HCT116 (cell line): ENCODE measurements at regions not wholly inside any gene's neighbourhood (a gene's known extent, or its start where the extent isn't known, plus 50 kb on each side); places are given as distances from the start of the nearest gene placed in this dataset.

Experiments
- ATAC-seq: fragments of 200-7000 bp; cut with Tn5 transposase; 2 replicates; pipeline ENCODE4 v1.9.1; 2020; ENCODE audit warnings: mild to moderate bottlenecking, moderate library complexity
- BruUV-seq: library from RNA; stranded (reverse); fragments of 400-500 nt; replicated peaks from 2 replicates; lab custom pipeline; 2021; lab: Mats Ljungman, UMichigan
- CTCF ChIA-PET: fragments of 300-600 bp; sonication (Branson Sonifier 250); formaldehyde crosslinking; loops from one replicate; lab custom pipeline; 2021; ENCODE audit warnings: antibody characterized with exemption; lab: Charles Lee
- POLR2A ChIA-PET: fragments of 300-600, 350-600 bp; sonication (Branson Sonifier 250); formaldehyde crosslinking; loops from one replicate; lab custom pipeline; 2021; ENCODE audit warnings: antibody characterized with exemption; lab: Charles Lee
- RAD21 ChIA-PET, 2 experiments: fragments of 300-600 bp; sonication (Branson Sonifier 250); formaldehyde crosslinking; loops; one replicate each; lab custom pipeline; 2023; ENCODE audit warnings: low total read pairs in 2 of 2; ENCODE audit not compliant: uncharacterized antibody in 2 of 2, unreplicated experiment in 2 of 2, low non-redundant PET in 1 of 2; lab: Charles Lee
- DNase-seq: peaks from one replicate; pipeline ENCODE4 v3.0.0-alpha.2; 2010; ENCODE audit warnings: low read depth, low spot score
- H2AFZ ChIP-seq: fragments of 200-600 bp; shearing (Covaris generic), sonication (generic); 2 replicates; pipeline ENCODE4 v1.6.1; 2017; ENCODE audit warnings: low read depth, mixed run types, mixed read lengths, antibody characterized with exemption, low read length; ENCODE audit not compliant: poor library complexity, severe bottlenecking
- H3K27ac ChIP-seq: 2 replicates; pipeline ENCODE4 v1.5.1; 2012; ENCODE audit warnings: low read depth, low read length
- H3K27me3 ChIP-seq: fragments of 200-600 bp; sonication (generic); 2 replicates; pipeline ENCODE4 v1.6.1; 2016; ENCODE audit warnings: mixed run types, low read length, mixed read lengths; ENCODE audit not compliant: insufficient read depth
- H3K36me3 ChIP-seq, 2 experiments: fragments of 200-500 bp in 1 of 2; fragments of 200-600 bp in 1 of 2; sonication (Bioruptor generic) in 1 of 2; sonication (generic) in 1 of 2; 2 replicates each; pipeline versions ENCODE4 v1.5.1 to v1.6.1; 2014 to 2016; ENCODE audit warnings: low read length in 2 of 2, inconsistent platforms in 1 of 2, mixed read lengths in 1 of 2, mixed run types in 1 of 2; ENCODE audit not compliant: insufficient read depth in 2 of 2, control insufficient read depth in 1 of 2
- H3K4me1 ChIP-seq, 2 experiments: fragments of 200-600 bp in 1 of 2; sonication (generic) in 1 of 2; 2 replicates each; pipeline versions ENCODE4 v1.5.1 to v1.6.1; 2012 to 2017; ENCODE audit warnings: low read length in 2 of 2, inconsistent platforms in 1 of 2, mild to moderate bottlenecking in 1 of 2, mixed read lengths in 1 of 2, mixed run types in 1 of 2, moderate library complexity in 1 of 2; ENCODE audit not compliant: insufficient read depth in 2 of 2, control insufficient read depth in 1 of 2
- H3K4me2 ChIP-seq: fragments of 200-600 bp; sonication (generic); 2 replicates; pipeline ENCODE4 v1.6.1; 2017; ENCODE audit warnings: mixed run types, low read length, mixed read lengths
- H3K4me3 ChIP-seq, 2 experiments: fragments of 200-600 bp in 1 of 2; sonication (generic) in 1 of 2; replicated peaks in 1 of 2; 2 replicates each; pipeline ENCODE4 v1.5.1; 2011 to 2016; ENCODE audit warnings: low read length in 2 of 2, control low read depth in 1 of 2, low read depth in 1 of 2, mild to moderate bottlenecking in 1 of 2, mixed read lengths in 1 of 2, mixed run types in 1 of 2
- H3K79me2 ChIP-seq: fragments of 200-600 bp; sonication (generic); 2 replicates; pipeline ENCODE4 v1.6.1; 2017; ENCODE audit warnings: mild to moderate bottlenecking, mixed run types, low read length, moderate library complexity, mixed read lengths; ENCODE audit not compliant: insufficient read depth
- H3K9ac ChIP-seq: fragments of 200-600 bp; sonication (generic); 2 replicates; pipeline ENCODE4 v1.6.1; 2016; ENCODE audit warnings: low read length, mixed read lengths
- H3K9me2 ChIP-seq: fragments of 200-600 bp; sonication (generic), shearing (Covaris generic); 2 replicates; pipeline ENCODE4 v1.6.1; 2017; ENCODE audit warnings: mixed run types, mild to moderate bottlenecking, moderate library complexity; ENCODE audit not compliant: insufficient read depth
- H3K9me3 ChIP-seq, 2 experiments: fragments of 200-500 bp in 1 of 2; fragments of 200-600 bp in 1 of 2; sonication (Bioruptor generic) in 1 of 2; sonication (generic) in 1 of 2; 2 replicates each; pipeline ENCODE4 v1.6.1; 2014 to 2017; ENCODE audit warnings: low read length in 2 of 2, mixed read lengths in 2 of 2, inconsistent platforms in 1 of 2, low read depth in 1 of 2, mild to moderate bottlenecking in 1 of 2, mixed run types in 1 of 2, moderate library complexity in 1 of 2; ENCODE audit not compliant: control insufficient read depth in 1 of 2, insufficient read depth in 1 of 2
- H4K20me1 ChIP-seq: fragments of 200-600 bp; sonication (generic), shearing (Covaris generic); 2 replicates; pipeline ENCODE4 v1.6.1; 2017; ENCODE audit warnings: mixed run types, mild to moderate bottlenecking, moderate library complexity; ENCODE audit not compliant: insufficient read depth
- CBX3 ChIP-seq: IDR thresholded peaks from 2 replicates; pipeline ENCODE4 v1.6.1; 2012; ENCODE audit warnings: low read depth
- CEBPB ChIP-seq: IDR thresholded peaks from 2 replicates; pipeline ENCODE4 v1.6.1; 2012; ENCODE audit warnings: low read depth
- EGR1 ChIP-seq: IDR thresholded peaks from 2 replicates; pipeline ENCODE4 v1.6.1; 2012; ENCODE audit warnings: low read depth
- EZH2 ChIP-seq: fragments of 200-600 bp; sonication (generic); IDR thresholded peaks from 2 replicates; pipeline ENCODE4 v1.6.1; 2017; ENCODE audit warnings: antibody characterized with exemption, mixed run types
- EZH2phosphoT487 ChIP-seq: fragments of 200-600 bp; IDR thresholded peaks from 2 replicates; pipeline ENCODE4 v1.6.1; 2018; ENCODE audit warnings: antibody characterized with exemption, borderline replicate concordance
- FOSL1 ChIP-seq: IDR thresholded peaks from 2 replicates; pipeline ENCODE4 v1.6.1; 2012; ENCODE audit warnings: low read depth
- JUND ChIP-seq: IDR thresholded peaks from 2 replicates; pipeline ENCODE4 v1.6.1; 2012
- POLR2A ChIP-seq: IDR thresholded peaks from 2 replicates; pipeline ENCODE4 v1.7.0; 2011; ENCODE audit warnings: borderline replicate concordance; ENCODE audit not compliant: insufficient read depth, insufficient read length; ENCODE audit errors: extremely low read depth
- POLR2AphosphoS5 ChIP-seq: IDR thresholded peaks from 2 replicates; pipeline ENCODE4 v1.6.1; 2011; ENCODE audit warnings: mild to moderate bottlenecking, low read depth, low read length, moderate library complexity
- SIN3A ChIP-seq: IDR thresholded peaks from 2 replicates; pipeline ENCODE4 v1.6.1; 2012; ENCODE audit warnings: low read depth
- SRF ChIP-seq: IDR thresholded peaks from 2 replicates; pipeline ENCODE4 v1.6.1; 2012; ENCODE audit warnings: low read depth
- YY1 ChIP-seq: IDR thresholded peaks from 2 replicates; pipeline ENCODE4 v1.6.1; 2011; ENCODE audit warnings: low read length, low read depth, moderate library complexity, mild to moderate bottlenecking; ENCODE audit not compliant: insufficient replicate concordance; ENCODE audit errors: extremely low read depth
- ZFX ChIP-seq: fragments of 450-650 bp; IDR thresholded peaks from 2 replicates; pipeline ENCODE4 v1.6.1; 2017
- intact Hi-C: fragments of 100-400 bp; cut with micrococcal nuclease; formaldehyde crosslinking; loops from 2 replicates; pipeline ENCODE4 v1.10.0; 2022
- TF ChIP-seq, protein P1 (sequence below): IDR thresholded peaks from 2 replicates; pipeline ENCODE4 v1.6.1; 2012
- TF ChIP-seq, protein P2 (sequence below): IDR thresholded peaks from 2 replicates; pipeline ENCODE4 v1.6.1; 2012
- TF ChIP-seq, protein P3 (sequence below): IDR thresholded peaks from 2 replicates; pipeline ENCODE4 v1.6.1; 2012; ENCODE audit warnings: low read depth

DNA sequence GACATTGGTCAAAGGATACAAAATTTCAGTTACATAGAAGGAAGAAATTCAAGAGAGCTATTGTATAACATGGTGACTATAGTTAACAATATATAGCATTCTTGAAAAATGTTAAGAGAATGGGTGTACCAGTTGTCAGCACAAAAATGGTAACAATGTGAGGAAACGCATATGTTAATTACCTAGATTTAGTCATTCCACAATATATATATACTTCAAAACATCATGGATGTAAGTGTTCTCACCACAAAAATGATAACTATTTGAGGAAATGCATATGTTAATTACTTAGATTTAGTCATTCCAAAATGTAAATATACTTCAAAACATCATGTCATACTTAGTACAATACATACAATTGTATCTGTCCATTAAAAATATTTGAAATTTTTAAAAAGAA, 540.4 kb upstream of the MGAT4C start:
- no peaks in the 10 kb centered on the region for H3K27me3 ChIP-seq
- H3K9ac ChIP-seq: no peak overlapping the region
- no peak for ATAC-seq
- TF ChIP-seq SIN3A (no peak), JUND (no peak), SRF (no peak), POLR2AphosphoS5 (no peak), CBX3 (no peak), EZH2 (no peak), YY1 (no peak), FOSL1 (no peak), CEBPB (no peak), POLR2A (no peak)
- TF ChIP-seq, protein P1, sequence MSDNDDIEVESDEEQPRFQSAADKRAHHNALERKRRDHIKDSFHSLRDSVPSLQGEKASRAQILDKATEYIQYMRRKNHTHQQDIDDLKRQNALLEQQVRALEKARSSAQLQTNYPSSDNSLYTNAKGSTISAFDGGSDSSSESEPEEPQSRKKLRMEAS: no peak
- TF ChIP-seq, protein P2, sequence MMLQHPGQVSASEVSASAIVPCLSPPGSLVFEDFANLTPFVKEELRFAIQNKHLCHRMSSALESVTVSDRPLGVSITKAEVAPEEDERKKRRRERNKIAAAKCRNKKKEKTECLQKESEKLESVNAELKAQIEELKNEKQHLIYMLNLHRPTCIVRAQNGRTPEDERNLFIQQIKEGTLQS: no peak
- no peaks in the 10 kb centered on the region for H4K20me1 ChIP-seq
- ChIA-PET POLR2A (no interaction called here), RAD21 (no interaction called here), CTCF (no interaction called here)
- intact Hi-C loops: no loop called here
- no TSS peak for BruUV-seq
- no peak overlapping the region for H3K27ac ChIP-seq
- no peaks in the 10 kb centered on the region for H3K36me3 ChIP-seq
- H3K4me3 ChIP-seq: no peak overlapping the region
- H3K4me2 ChIP-seq: no peak overlapping the region
- DNase-seq: no peak
- no peaks in the 10 kb centered on the region for H3K79me2 ChIP-seq
- no peak overlapping the region for H2AFZ ChIP-seq
- no peaks in the 10 kb centered on the region for H3K9me2 ChIP-seq
- H3K4me1 ChIP-seq: peaks cover 0 to 3% of the 10 kb centered on the region in 2 experiments; a peak in 1 of 4 replicates
- H3K9me3 ChIP-seq: no peaks in the 10 kb centered on the region

DNA sequence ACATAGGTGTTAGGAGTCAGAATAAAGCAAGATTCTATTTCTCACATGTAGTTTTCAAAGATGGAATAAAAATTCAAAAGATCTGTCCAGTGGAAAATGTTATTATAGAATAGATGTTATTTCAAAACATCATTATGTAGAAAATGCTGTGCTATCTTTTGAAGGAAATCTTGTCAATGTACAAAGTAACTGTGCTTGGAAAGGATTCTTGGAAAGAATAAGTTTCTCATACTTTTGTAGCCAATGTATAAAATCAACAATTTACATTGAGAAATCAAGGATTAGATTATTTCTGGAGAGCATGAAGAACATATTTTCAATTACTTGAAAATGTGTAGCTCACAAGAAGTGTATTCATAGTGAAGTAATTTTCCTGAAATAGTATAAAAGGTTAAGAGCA, 532.5 kb upstream of the MGAT4C start:
- TF ChIP-seq SRF: no peak
- no peak for TF ChIP-seq ZFX
- TF ChIP-seq POLR2A: no peak
- TF ChIP-seq EGR1: no peak
- TF ChIP-seq, protein P3, sequence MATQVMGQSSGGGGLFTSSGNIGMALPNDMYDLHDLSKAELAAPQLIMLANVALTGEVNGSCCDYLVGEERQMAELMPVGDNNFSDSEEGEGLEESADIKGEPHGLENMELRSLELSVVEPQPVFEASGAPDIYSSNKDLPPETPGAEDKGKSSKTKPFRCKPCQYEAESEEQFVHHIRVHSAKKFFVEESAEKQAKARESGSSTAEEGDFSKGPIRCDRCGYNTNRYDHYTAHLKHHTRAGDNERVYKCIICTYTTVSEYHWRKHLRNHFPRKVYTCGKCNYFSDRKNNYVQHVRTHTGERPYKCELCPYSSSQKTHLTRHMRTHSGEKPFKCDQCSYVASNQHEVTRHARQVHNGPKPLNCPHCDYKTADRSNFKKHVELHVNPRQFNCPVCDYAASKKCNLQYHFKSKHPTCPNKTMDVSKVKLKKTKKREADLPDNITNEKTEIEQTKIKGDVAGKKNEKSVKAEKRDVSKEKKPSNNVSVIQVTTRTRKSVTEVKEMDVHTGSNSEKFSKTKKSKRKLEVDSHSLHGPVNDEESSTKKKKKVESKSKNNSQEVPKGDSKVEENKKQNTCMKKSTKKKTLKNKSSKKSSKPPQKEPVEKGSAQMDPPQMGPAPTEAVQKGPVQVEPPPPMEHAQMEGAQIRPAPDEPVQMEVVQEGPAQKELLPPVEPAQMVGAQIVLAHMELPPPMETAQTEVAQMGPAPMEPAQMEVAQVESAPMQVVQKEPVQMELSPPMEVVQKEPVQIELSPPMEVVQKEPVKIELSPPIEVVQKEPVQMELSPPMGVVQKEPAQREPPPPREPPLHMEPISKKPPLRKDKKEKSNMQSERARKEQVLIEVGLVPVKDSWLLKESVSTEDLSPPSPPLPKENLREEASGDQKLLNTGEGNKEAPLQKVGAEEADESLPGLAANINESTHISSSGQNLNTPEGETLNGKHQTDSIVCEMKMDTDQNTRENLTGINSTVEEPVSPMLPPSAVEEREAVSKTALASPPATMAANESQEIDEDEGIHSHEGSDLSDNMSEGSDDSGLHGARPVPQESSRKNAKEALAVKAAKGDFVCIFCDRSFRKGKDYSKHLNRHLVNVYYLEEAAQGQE: no peak
- no peak for TF ChIP-seq EZH2phosphoT487
- Histone ChIP-seq H3K9me2 (no peaks in the 10 kb centered on the region), H3K4me2 (no peak overlapping the region), H2AFZ (no peak overlapping the region), H3K79me2 (no peaks in the 10 kb centered on the region), H3K27ac (no peak overlapping the region), H3K36me3 (no peaks in the 10 kb centered on the region), H4K20me1 (no peaks in the 10 kb centered on the region), H3K9ac (no peak overlapping the region), H3K9me3 (no peaks in the 10 kb centered on the region), H3K27me3 (no peaks in the 10 kb centered on the region), H3K4me3 (no peak overlapping the region), H3K4me1 (no peaks in the 10 kb centered on the region)
- no peak for DNase-seq
- POLR2A ChIA-PET: no interaction called here
- RAD21 ChIA-PET: no interaction called here
- BruUV-seq: no TSS peak
- ATAC-seq: no peak
- CTCF ChIA-PET: no interaction called here
- intact Hi-C loops: no loop called here
